NCI-H446 (cell line): ENCODE measurements at regions not wholly inside any gene's neighbourhood (a gene's known extent, or its start where the extent isn't known, plus 50 kb on each side); places are given as distances from the start of the nearest gene placed in this dataset.
"Not testable (repeated sequence)": the region's sequence is repeated elsewhere in the genome, so short reads cannot be mapped to it uniquely, and the experiment has no call there.

ENCODE experiments used
- DNase-seq, 2 experiments: peaks; one replicate each; lab custom pipeline; 2025; lab: John Stamatoyannopoulos, UW

DNA sequence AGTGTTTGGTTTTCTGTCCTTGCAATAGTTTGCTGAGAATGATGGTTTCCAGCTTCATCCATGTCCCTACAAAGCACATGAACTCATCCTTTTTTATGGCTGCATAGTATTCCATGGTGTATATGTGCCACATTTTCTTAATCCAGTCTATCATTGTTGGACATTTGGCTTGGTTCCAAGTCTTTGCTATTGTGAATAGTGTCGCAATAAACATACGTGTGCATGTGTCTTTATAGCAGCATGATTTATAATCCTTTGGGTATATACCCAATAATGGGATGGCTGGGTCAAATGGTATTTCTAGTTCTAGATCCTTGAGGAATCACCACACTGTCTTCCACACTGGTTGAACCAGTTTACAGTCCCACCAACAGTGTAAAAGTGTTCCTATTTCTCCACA, 269.8 kb upstream of the DCN start:
- not testable (repeated sequence) for DNase-seq

DNA sequence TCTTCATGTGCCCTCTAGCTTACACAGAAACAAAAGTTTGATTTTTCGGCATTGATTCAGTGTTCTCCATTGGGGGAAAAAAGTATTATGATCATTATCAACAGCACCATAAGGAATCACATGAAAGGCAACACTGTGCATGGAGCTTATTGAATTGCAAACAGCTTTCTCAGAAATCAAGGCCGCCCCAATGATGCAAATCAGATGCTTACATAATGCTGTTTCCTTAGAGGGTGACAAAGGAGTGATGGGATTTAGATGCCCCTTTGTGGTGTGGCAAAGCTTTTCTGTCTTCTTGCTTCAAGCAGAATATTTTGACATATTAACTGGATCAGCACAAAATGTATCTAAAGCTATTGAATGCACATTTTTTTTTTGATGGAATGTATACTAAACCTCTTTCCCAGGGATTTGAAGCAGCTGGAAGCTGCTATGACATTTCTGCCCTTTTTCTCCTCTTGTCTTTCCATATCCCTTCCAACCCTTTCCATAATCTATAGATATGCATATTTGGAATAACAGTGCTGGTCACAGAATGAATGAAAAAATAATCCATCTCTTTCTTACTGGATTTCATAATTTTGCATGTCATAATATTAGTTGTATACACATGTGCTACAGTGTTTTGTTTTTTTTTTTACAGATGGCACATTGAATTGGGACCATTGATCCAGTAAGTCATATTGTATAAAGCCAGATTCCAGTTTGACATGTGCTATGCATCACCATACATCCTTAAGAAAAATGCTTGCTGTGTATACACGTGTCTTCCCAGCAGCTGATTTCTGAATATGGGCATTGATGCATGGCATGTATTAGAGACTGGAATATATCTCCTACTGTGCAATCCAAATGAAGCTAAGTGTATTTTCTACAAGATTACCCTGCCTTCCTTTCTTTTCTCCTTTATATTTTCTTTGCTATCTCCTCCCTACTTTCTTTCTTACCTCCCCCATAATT, 259.7 kb upstream of the DCN start:
- no peak for DNase-seq

GRCh38 chr12:91441246-91441645, 258.6 kb upstream of the DCN start:
- DNase-seq, result no peak

GRCh38 chr12:91434081-91434480, 251.5 kb upstream of the DCN start:
- DNase-seq, result no peak

GRCh38 chr12:91432755-91433154, 250.1 kb upstream of the DCN start:
- no peak for DNase-seq

- no peak for DNase-seq
Measured at GRCh38 chr12:91432089-91432488, 249.5 kb upstream of the DCN start.

GRCh38 chr12:91424506-91424905, 241.9 kb upstream of the DCN start:
- no peak for DNase-seq

- DNase-seq, result no peak
Measured at GRCh38 chr12:91423693-91424050, 241.1 kb upstream of the DCN start.

- no peak for DNase-seq
Measured at GRCh38 chr12:91422811-91423692, 240.4 kb upstream of the DCN start.

DNA sequence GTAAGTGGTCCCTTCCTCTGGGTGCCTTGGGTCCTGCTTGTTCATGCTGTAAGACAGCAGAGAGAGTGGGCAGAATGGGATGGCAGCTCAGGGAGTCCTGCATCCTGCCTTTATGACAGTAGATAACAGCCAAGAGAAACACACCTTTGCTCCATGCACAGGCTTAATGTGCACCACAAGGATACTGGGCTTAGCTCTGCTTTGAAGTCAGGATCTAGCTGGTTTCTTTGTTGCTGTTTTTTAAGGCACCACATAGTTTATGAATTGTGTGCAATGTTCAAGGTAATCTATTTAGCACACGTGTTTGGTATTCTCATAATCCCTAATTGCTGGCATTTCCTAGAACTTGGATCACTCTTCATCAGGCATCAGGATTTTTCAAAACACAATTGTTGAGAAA, 239.5 kb upstream of the DCN start:
- no peak for DNase-seq

GRCh38 chr12:91419809-91420208, 237.2 kb upstream of the DCN start:
- DNase-seq, result no peak

GRCh38 chr12:91418221-91419090, 235.8 kb upstream of the DCN start:
- no peak for DNase-seq

DNA sequence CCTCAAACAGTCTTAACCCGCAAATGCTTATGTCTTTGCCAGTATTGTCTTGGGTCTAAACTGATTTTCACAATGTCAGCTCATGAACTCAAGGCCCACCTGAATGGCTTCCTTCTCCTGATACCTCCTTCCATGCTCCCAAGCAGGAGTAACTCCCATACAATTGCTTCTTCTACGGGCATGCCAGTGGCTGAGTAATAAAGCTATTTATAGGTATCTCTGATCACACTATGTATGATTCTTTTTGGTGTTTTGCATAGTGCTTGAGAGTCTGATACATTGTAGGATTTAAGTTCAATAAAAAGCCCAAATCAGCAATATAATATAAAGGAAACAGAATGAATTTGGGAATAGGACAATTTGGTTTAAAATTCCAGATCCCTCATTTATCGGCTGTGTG, 235.0 kb upstream of the DCN start:
- no peak for DNase-seq

GRCh38 chr12:91414636-91415035, 232.0 kb upstream of the DCN start:
- DNase-seq, result no peak

GRCh38 chr12:91413581-91414546, 231.2 kb upstream of the DCN start:
- no peak for DNase-seq

- DNase-seq, result no peak
Measured at GRCh38 chr12:91406920-91407341, 224.3 kb upstream of the DCN start.

DNA sequence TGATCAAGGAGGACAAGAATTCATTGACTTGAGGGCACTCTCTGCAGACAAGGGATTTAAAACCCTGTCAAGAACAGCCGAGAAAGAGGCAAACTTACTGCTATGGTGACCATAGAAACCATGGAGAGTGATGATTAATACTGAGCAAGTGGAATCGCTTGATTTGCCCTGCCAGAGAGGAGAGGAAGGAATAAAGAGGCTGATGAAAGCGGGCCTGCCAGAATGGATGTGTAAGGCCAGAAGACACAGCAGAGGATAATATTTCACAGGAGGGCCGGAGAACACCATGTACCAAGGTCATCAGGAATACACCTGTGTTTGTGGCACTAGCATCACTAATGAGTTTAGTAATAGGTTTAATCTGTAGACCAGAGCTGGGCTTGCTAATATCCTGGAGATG, 221.8 kb upstream of the DCN start:
- DNase-seq, result no peak

- no peak for DNase-seq
Measured at GRCh38 chr12:91401190-91401589, 218.6 kb upstream of the DCN start.

DNA sequence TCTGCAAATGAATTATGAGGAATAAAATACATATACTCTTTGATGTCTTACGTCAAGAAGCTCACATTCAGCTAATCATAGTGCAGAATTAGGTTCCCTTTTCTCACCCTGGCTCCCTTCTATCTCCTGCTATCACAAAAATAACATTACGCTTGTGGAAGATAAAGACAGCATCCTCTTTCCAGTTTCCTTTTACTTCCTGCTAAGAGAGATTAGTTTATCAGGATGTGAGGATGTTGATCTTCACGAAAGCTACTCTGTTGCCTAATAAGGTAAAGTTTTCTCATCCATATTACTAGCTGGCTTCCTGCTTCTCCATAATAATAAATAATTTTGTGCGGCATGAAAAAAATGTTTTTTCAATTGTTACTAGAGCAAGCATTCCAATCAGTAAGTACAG, 217.7 kb upstream of the DCN start:
- DNase-seq, result no peak

DNA sequence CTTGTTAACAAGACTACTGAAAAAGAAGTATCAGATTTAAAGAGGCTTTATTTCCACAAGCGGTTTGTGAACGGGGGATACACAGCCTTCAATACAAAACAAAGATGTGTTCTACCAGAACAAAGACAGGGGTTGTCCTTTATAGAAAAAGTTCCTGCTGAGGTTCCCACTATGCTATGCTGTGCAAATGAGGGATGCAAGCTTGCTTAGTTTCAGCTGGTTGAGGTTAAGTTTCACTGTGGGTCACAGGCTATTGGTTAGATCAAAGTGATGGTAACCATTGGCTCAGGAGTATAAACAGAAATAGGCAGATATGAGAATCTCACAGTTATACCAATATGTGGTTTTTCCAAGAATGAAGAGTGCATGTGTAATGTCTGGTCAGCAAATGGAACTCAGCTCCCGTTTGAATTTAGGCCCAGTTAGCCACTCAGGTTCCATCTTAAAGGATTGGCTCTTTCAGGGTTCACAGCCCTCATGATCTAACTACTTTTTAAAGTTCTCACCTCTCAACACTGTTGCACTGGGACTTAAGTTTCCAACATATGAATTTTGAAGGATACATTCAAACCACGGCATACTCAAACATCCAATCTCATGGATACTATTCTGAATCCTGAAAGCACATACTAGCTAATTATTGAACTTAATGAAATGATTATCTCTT, 215.4 kb upstream of the DCN start:
- DNase-seq, result no peak
